WERI-Rb-1 (cell line): ENCODE measurements at regions not wholly inside any gene's neighbourhood (a gene's known extent, or its start where the extent isn't known, plus 50 kb on each side); places are given as distances from the start of the nearest gene placed in this dataset.
"Not testable (repeated sequence)": the region's sequence is repeated elsewhere in the genome, so short reads cannot be mapped to it uniquely, and the experiment has no call there.

ENCODE experiments used
- DNase-seq: peaks from one replicate; pipeline ENCODE4 v3.0.0-alpha.2; 2020
- H3K27ac ChIP-seq: fragments of 250-450 bp; sonication (Bioruptor Pico); 2 replicates; pipeline ENCODE4 v1.5.1; 2020; ENCODE audit warnings: mild to moderate bottlenecking, moderate library complexity
- H3K27me3 ChIP-seq: fragments of 250-450 bp; sonication (Bioruptor Pico); 2 replicates; pipeline ENCODE4 v1.5.1; 2021; ENCODE audit warnings: mild to moderate bottlenecking, low read depth, moderate library complexity; ENCODE audit not compliant: insufficient read depth, severe bottlenecking
- H3K36me3 ChIP-seq: fragments of 250-450 bp; sonication (Bioruptor Pico); 2 replicates; pipeline ENCODE4 v1.5.1; 2020; ENCODE audit warnings: mild to moderate bottlenecking, moderate library complexity
- H3K4me3 ChIP-seq: 2 replicates; pipeline ENCODE4 v1.5.1; 2011; ENCODE audit warnings: low read depth, mild to moderate bottlenecking, control low read depth, low read length
- H3K9me3 ChIP-seq: fragments of 250-450 bp; sonication (Bioruptor Pico); 2 replicates; pipeline ENCODE4 v1.5.1; 2021; ENCODE audit warnings: mild to moderate bottlenecking, moderate library complexity; ENCODE audit not compliant: severe bottlenecking

DNA sequence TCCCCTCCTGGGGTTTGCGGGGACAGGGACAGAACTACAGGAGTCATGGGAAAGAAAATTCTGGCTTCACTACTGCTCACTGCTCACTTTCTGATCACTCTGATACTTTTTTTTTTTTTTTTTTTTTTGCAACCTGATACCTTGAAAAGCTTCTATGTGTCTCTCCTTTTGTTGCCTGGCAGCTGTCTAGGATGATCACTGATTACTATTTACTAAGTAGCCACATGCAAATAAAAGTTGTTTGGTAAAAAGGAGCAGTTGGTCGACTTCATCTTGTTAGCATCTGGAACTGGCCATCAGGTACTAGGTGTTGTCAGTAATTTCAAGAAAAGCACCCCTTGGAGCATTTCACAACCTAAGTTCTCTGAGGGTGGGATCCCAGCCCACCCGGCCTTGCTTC, 74.9 kb upstream of the MTLN start:
- H3K27me3 ChIP-seq, H3K9me3 ChIP-seq, H3K27ac ChIP-seq, DNase-seq, H3K36me3 ChIP-seq, H3K4me3 ChIP-seq: not testable (repeated sequence)

GRCh38 chr2:110285002-110285401, 72.7 kb upstream of the MTLN start:
- not testable (repeated sequence) for H3K27ac ChIP-seq, H3K9me3 ChIP-seq, DNase-seq, H3K27me3 ChIP-seq, H3K4me3 ChIP-seq, H3K36me3 ChIP-seq

GRCh38 chr2:110280804-110281203, 68.5 kb upstream of the MTLN start:
- H3K27me3 ChIP-seq, H3K27ac ChIP-seq, H3K4me3 ChIP-seq, H3K36me3 ChIP-seq, DNase-seq, H3K9me3 ChIP-seq: not testable (repeated sequence)

DNA sequence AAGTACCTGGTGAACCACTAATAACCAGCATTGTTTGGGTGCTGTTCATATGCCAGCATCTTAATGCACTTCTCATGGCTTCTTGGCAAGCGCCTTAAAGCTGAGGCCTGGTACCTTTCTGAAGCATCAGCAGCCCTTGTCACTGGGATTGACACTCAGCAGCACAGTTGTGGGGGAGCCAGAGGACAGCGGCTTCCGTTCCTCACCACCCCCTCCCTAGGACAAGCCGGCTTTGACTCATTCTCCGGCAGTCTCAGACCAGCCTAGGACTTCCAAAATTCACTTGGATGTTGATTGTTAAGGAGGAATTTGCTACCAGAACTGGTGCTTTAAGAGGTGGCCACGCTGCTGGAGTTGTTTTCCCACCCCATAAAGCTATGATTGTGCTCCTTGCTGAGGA, 64.7 kb upstream of the MTLN start:
- not testable (repeated sequence) for H3K36me3 ChIP-seq, DNase-seq, H3K27ac ChIP-seq, H3K27me3 ChIP-seq, H3K9me3 ChIP-seq, H3K4me3 ChIP-seq

GRCh38 chr2:110276092-110276491, 63.7 kb upstream of the MTLN start:
- DNase-seq, H3K27ac ChIP-seq: not testable (repeated sequence)

GRCh38 chr2:110269674-110270073, 57.3 kb upstream of the MTLN start:
- not testable (repeated sequence) for H3K27ac ChIP-seq, H3K27me3 ChIP-seq, DNase-seq, H3K9me3 ChIP-seq, H3K4me3 ChIP-seq, H3K36me3 ChIP-seq

More at GRCh38 chr2:110276092-110276491, 63.7 kb upstream of the MTLN start:
- H3K4me3 ChIP-seq, H3K27me3 ChIP-seq, H3K9me3 ChIP-seq, H3K36me3 ChIP-seq: not testable (repeated sequence)

GRCh38 chr2:110267828-110268407, 55.6 kb upstream of the MTLN start:
- peak; percentile 33 for DNase-seq
- not testable (repeated sequence) for H3K27ac ChIP-seq, H3K27me3 ChIP-seq, H3K36me3 ChIP-seq, H3K4me3 ChIP-seq, H3K9me3 ChIP-seq

DNA sequence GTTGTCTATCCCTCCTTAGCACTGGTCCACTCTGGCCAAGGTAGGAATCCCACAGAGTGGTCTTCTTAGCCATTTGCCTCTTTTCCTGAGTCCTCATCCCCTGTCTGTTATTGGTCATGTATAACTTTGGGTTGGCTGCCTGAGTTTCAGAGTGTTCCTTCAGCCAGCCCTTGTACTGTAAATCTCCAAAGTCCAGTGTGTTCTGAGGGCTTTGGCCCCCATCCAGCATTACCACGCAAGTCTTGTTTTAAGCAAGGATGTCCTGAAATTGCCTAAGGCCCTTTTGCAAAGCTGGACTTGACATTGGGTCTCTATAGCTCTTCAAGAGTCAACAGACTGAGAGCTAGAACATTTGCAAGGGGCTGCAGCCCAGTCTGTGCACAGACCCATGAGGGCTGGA, 52.5 kb upstream of the MTLN start:
- not testable (repeated sequence) for DNase-seq, H3K4me3 ChIP-seq, H3K27ac ChIP-seq

DNA sequence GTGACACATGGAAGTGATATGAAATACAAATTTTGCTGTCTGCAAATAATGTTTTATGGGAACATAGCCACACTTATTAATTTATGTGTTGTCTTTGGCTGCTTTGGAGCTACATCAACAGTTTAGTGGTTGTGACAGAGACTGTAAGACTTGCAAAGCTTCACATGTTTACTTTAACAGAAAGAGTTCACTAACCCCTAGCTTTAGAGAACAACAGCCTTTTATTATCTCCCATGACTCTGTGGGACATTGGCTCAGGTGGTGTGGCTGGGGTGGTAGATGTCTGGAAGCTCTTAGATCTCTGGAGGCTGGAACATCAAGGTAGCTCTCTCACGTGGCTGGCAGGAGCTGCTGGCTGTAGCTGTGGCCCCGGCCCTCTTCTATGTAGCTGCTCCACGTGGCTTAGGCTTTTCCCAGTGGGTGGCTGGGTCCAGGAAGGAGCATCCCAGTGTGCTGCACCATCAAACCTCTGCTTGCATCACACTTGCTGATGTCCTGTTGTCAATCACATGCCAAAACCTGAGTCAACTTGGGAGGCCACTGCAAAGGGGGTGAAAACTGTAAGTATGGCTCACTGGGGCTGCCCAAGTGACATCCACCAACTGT, 51.8 kb upstream of the MTLN start:
- H3K36me3 ChIP-seq, H3K9me3 ChIP-seq, H3K4me3 ChIP-seq, H3K27ac ChIP-seq, H3K27me3 ChIP-seq, DNase-seq: not testable (repeated sequence)

More for the DNA sequence above, 52.5 kb upstream of the MTLN start:
- not testable (repeated sequence) for H3K27me3 ChIP-seq, H3K36me3 ChIP-seq, H3K9me3 ChIP-seq

- H3K36me3 ChIP-seq, H3K9me3 ChIP-seq, H3K27ac ChIP-seq, H3K27me3 ChIP-seq, DNase-seq, H3K4me3 ChIP-seq: not testable (repeated sequence)
Observed at GRCh38 chr2:110263462-110263861, 51.1 kb upstream of the MTLN start.
